ENCODE measurements at regions not wholly inside any gene's neighbourhood (a gene's known extent, or its start where the extent isn't known, plus 50 kb on each side); places are given as distances from the start of the nearest gene placed in this dataset.
A peak's percentile ranks its signal among the peaks of the same experiment; 100 is the strongest.

DNA sequence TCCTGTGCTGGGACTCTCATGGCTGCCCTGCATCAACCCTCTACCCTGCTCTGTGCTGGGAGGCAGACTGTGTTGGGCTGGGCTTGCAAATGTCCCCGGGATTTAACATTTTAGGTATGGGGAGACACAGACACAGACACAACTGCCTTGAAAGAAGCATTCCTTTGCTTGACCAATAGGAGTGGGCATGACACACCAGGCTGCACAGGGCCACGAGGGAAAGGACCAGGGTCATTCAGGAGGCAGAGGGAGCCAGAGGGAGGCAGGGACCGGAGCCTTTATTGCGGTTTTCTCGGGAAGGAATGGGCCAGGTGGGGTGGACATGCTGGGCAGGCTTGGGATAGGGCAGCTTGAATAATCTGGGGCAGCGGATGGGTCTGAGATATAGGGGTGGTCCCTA, 238.7 kb upstream of the COPS8 start:
- H3K27ac ChIP-seq (ENCODE audit: low read length): peak overlapping the region; percentile 83
- H3K79me2 ChIP-seq (replicated peaks; ENCODE audit: insufficient read depth, low read length): no peaks in the 10 kb centered on the region
- H3K27me3 ChIP-seq (ENCODE audit: insufficient read depth, low read depth, low read length): no peaks in the 10 kb centered on the region
- no peak for TF ChIP-seq TAF1 (IDR thresholded peaks at IDR 0.05; ENCODE audit: low read depth)
- TF ChIP-seq POLR2AphosphoS5 (IDR thresholded peaks at IDR 0.05): no peak
- no peak for TF ChIP-seq RAD21 (conservative IDR thresholded peaks at IDR 0.05)
- no peak for TF ChIP-seq EP300 (conservative IDR thresholded peaks at IDR 0.05; ENCODE audit: poor library complexity, severe bottlenecking)
- TF ChIP-seq CTCF (IDR thresholded peaks at IDR 0.05; ENCODE audit: poor library complexity, severe bottlenecking): no peak
- TF ChIP-seq REST (IDR thresholded peaks at IDR 0.05; ENCODE audit: borderline replicate concordance): no peak
- H4K20me1 ChIP-seq (ENCODE audit: insufficient read depth): no peaks in the 10 kb centered on the region
- no peak overlapping the region for H3K4me3 ChIP-seq (ENCODE audit: low read length)
- H3K9ac ChIP-seq (ENCODE audit: low read length): no peak overlapping the region
- no peaks in the 10 kb centered on the region for H3K9me2 ChIP-seq (ENCODE audit: insufficient read depth, low read length)
- no peaks in the 10 kb centered on the region for H3K36me3 ChIP-seq (ENCODE audit: insufficient read depth, low read length)
- no peak overlapping the region for H2AFZ ChIP-seq (ENCODE audit: low read depth, low read length)
- H3K9me3 ChIP-seq (ENCODE audit: low read length): peaks cover 3% of the 10 kb centered on the region
- H3K4me2 ChIP-seq (ENCODE audit: low read length): no peak overlapping the region
- no peaks in the 10 kb centered on the region for H3F3A ChIP-seq (ENCODE audit: insufficient read depth, low read length, poor library complexity, severe bottlenecking)

GRCh38 chr2:236847538-236848263, 238.0 kb upstream of the COPS8 start:
- H3K79me2 ChIP-seq (replicated peaks; ENCODE audit: insufficient read depth, low read length): no peaks in the 10 kb centered on the region
- H3K4me3 ChIP-seq (ENCODE audit: low read length): peak overlapping the region; percentile 42
- no peaks in the 10 kb centered on the region for H3K27me3 ChIP-seq (ENCODE audit: insufficient read depth, low read depth, low read length)
- H3K27ac ChIP-seq (ENCODE audit: low read length): peak overlapping the region; percentile 83
- H3K9ac ChIP-seq (ENCODE audit: low read length): peak overlapping the region; percentile 42
- no peaks in the 10 kb centered on the region for H3F3A ChIP-seq (ENCODE audit: insufficient read depth, low read length, poor library complexity, severe bottlenecking)
- no peaks in the 10 kb centered on the region for H4K20me1 ChIP-seq (ENCODE audit: insufficient read depth)
- H3K36me3 ChIP-seq (ENCODE audit: insufficient read depth, low read length): no peaks in the 10 kb centered on the region
- peak overlapping the region; percentile 62 for H3K4me2 ChIP-seq (ENCODE audit: low read length)
- no peak for TF ChIP-seq CTCF (IDR thresholded peaks at IDR 0.05; ENCODE audit: poor library complexity, severe bottlenecking)
- TF ChIP-seq TAF1 (IDR thresholded peaks at IDR 0.05; ENCODE audit: low read depth): no peak
- no peak overlapping the region for H2AFZ ChIP-seq (ENCODE audit: low read depth, low read length)
- peaks cover 3% of the 10 kb centered on the region for H3K9me3 ChIP-seq (ENCODE audit: low read length)
- H3K9me2 ChIP-seq (ENCODE audit: insufficient read depth, low read length): no peaks in the 10 kb centered on the region

Measured in neural cell (in vitro differentiated cells).